DND-41 (cell line): ENCODE measurements at regions not wholly inside any gene's neighbourhood (a gene's known extent, or its start where the extent isn't known, plus 50 kb on each side); places are given as distances from the start of the nearest gene placed in this dataset.

ENCODE experiments used
- EZH2 ChIP-seq: IDR thresholded peaks from 3 replicates; pipeline ENCODE4 v1.6.1; 2012; ENCODE audit warnings: borderline replicate concordance, low read depth, mild to moderate bottlenecking, moderate library complexity, low read length, inconsistent platforms; ENCODE audit not compliant: severe bottlenecking
- TF ChIP-seq, protein P1 (sequence below): IDR thresholded peaks from 2 replicates; pipeline ENCODE4 v1.5.1; 2012; ENCODE audit warnings: borderline replicate concordance, low read length, moderate library complexity, mild to moderate bottlenecking; ENCODE audit not compliant: poor library complexity, severe bottlenecking; ENCODE audit errors: extremely low read depth

DNA sequence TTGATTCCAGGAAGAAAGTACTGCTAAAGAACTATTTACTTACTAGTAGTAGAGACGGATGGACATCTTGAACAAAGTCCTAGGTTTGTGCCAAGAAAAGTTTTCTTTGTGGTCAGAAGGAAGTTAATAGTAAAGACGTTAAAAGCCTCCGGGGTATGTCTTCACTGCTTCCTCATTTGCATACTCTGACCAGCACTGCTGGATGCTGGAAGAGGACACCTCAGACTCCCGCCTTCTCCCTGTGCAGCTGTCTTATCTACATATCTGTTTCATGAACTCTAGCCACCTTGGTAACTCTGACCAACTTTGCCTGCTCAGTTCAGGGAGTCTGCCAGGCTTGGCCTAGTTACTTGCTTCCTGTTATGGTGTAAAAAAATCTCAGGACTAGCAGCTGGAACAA is 1109.1 kb upstream of the MIR17HG start:
- TF ChIP-seq, protein P1, sequence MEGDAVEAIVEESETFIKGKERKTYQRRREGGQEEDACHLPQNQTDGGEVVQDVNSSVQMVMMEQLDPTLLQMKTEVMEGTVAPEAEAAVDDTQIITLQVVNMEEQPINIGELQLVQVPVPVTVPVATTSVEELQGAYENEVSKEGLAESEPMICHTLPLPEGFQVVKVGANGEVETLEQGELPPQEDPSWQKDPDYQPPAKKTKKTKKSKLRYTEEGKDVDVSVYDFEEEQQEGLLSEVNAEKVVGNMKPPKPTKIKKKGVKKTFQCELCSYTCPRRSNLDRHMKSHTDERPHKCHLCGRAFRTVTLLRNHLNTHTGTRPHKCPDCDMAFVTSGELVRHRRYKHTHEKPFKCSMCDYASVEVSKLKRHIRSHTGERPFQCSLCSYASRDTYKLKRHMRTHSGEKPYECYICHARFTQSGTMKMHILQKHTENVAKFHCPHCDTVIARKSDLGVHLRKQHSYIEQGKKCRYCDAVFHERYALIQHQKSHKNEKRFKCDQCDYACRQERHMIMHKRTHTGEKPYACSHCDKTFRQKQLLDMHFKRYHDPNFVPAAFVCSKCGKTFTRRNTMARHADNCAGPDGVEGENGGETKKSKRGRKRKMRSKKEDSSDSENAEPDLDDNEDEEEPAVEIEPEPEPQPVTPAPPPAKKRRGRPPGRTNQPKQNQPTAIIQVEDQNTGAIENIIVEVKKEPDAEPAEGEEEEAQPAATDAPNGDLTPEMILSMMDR, result no peak
- no peak for TF ChIP-seq EZH2
